ENCODE measurements at regions not wholly inside any gene's neighbourhood (a gene's known extent, or its start where the extent isn't known, plus 50 kb on each side); places are given as distances from the start of the nearest gene placed in this dataset.

GRCh38 chr12:24393071-24393470, 443.6 kb upstream of the SOX5 start:
- no peak for TF ChIP-seq CTCF (IDR thresholded peaks at IDR 0.05)
- no peak for TF ChIP-seq REST (IDR thresholded peaks at IDR 0.05)
- no peak for TF ChIP-seq POLR2AphosphoS2 (conservative IDR thresholded peaks at IDR 0.05; ENCODE audit: low read length)
- TF ChIP-seq HDAC2 (IDR thresholded peaks at IDR 0.05): no peak
